Prostate gland (tissue), 2 donors: ENCODE measurements at regions not wholly inside any gene's neighbourhood (a gene's known extent, or its start where the extent isn't known, plus 50 kb on each side); places are given as distances from the start of the nearest gene placed in this dataset.

Experiments used
- DNase-seq: peaks from one replicate; pipeline ENCODE4 v3.0.0-alpha.2; 2019; ENCODE audit warnings: low spot score
- H3K27ac ChIP-seq, 2 donors: fragments of 200-600 bp; sonication (generic); 2 replicates each; pipeline ENCODE4 v1.5.1; 2017 to 2019
- H3K27me3 ChIP-seq: fragments of 200-600 bp; sonication (generic); replicated peaks from 2 replicates; pipeline ENCODE4 v1.5.1; 2019; ENCODE audit not compliant: insufficient read depth
- H3K36me3 ChIP-seq, 2 donors: fragments of 200-600 bp; sonication (generic); 1 replicate in 1 of 2; 2 replicates in 1 of 2; pipeline versions ENCODE4 v1.5.1 to v1.8.1; 2017 to 2019
- H3K4me1 ChIP-seq: fragments of 200-600 bp; sonication (generic); replicated peaks from 2 replicates; pipeline ENCODE4 v1.5.1; 2019
- H3K4me3 ChIP-seq, 2 donors: fragments of 200-600 bp; sonication (generic); 2 replicates each; pipeline ENCODE4 v1.5.1; 2017 to 2019
- H3K9me3 ChIP-seq: fragments of 200-600 bp; sonication (generic); 2 replicates; pipeline ENCODE4 v1.5.1; 2017
- CTCF ChIP-seq, 4 experiments: fragments of 200-600 bp in 2 of 4; fragments of 450-650 bp in 2 of 4; sonication (generic) in 2 of 4; IDR thresholded peaks; 1 replicate in 3 of 4; 2 replicates in 1 of 4; pipeline ENCODE4 v1.5.1; 2016 to 2019; ENCODE audit warnings: antibody characterized with exemption in 4 of 4, mild to moderate bottlenecking in 2 of 4, moderate library complexity in 2 of 4
- POLR2A ChIP-seq: fragments of 450-650 bp; IDR thresholded peaks from one replicate; pipeline ENCODE4 v1.6.1; 2016; ENCODE audit warnings: antibody characterized with exemption, mild to moderate bottlenecking
- POLR2AphosphoS5 ChIP-seq: sonication (generic); formaldehyde crosslinking; IDR thresholded peaks from one replicate; pipeline ENCODE4 v1.6.1; 2017; ENCODE audit warnings: antibody characterized with exemption
- WGBS: methylation state at CpG from one replicate; pipeline ENCODE4 v1.1.5; 2018; 5-methylcytosine and 5-hydroxymethylcytosine counted together
- intact Hi-C: fragments of 100-400 bp; cut with DNase I; formaldehyde crosslinking; loops from one replicate; pipeline ENCODE4 v1.14.2; 2022

- Histone ChIP-seq H3K36me3 (no peaks in the 10 kb centered on the region), H3K4me1 (no peaks in the 10 kb centered on the region), H3K27ac (no peak overlapping the region), H3K9me3 (no peaks in the 10 kb centered on the region), H3K27me3 (no peaks in the 10 kb centered on the region), H3K4me3 (no peak overlapping the region)
- intact Hi-C loops = no loop called here
- no peak for DNase-seq
- TF ChIP-seq POLR2AphosphoS5 (no peak), CTCF (IDR thresholded peaks at IDR 0.05) (peak in 3 of 4 experiments; percentile 14 to 34 (median 23)), POLR2A (no peak)
- 29% methylated on average over 5 of the region's 5 CpGs for WGBS
Observed at GRCh38 chr9:1429297-1429696, 379.1 kb downstream of the DMRT2 start.

- Histone ChIP-seq H3K9me3 (no peaks in the 10 kb centered on the region), H3K4me1 (no peaks in the 10 kb centered on the region), H3K27me3 (no peaks in the 10 kb centered on the region), H3K4me3 (no peak overlapping the region), H3K36me3 (no peaks in the 10 kb centered on the region), H3K27ac (no peak overlapping the region)
- DNase-seq = no peak
- TF ChIP-seq CTCF (IDR thresholded peaks at IDR 0.05) (no peak), POLR2A (no peak), POLR2AphosphoS5 (no peak)
- WGBS = 91% methylated on average over 4 of the region's 4 CpGs
- intact Hi-C loops = no loop called here
Observed at GRCh38 chr9:1431461-1431860, 381.3 kb downstream of the DMRT2 start.

- Histone ChIP-seq H3K9me3 (no peaks in the 10 kb centered on the region), H3K36me3 (no peaks in the 10 kb centered on the region), H3K27me3 (no peaks in the 10 kb centered on the region), H3K27ac (no peak overlapping the region), H3K4me1 (no peaks in the 10 kb centered on the region), H3K4me3 (no peak overlapping the region)
- no peak for TF ChIP-seq CTCF (IDR thresholded peaks at IDR 0.05)
- no peak for TF ChIP-seq POLR2A
- no peak for TF ChIP-seq POLR2AphosphoS5
- no peak for DNase-seq
- intact Hi-C loops = no loop called here
- WGBS = 57% methylated on average over 7 of the region's 7 CpGs
Observed at GRCh38 chr9:1434052-1434767, 384.1 kb downstream of the DMRT2 start.

- intact Hi-C loops = no loop called here
- WGBS = 53% methylated on average over 2 of the region's 2 CpGs
- H3K4me1 ChIP-seq = no peaks in the 10 kb centered on the region
Observed at GRCh38 chr9:1434811-1435210, 384.7 kb downstream of the DMRT2 start.

More at GRCh38 chr9:1434811-1435210, 384.7 kb downstream of the DMRT2 start:
- Histone ChIP-seq H3K27ac (no peak overlapping the region), H3K27me3 (no peaks in the 10 kb centered on the region), H3K36me3 (no peaks in the 10 kb centered on the region), H3K4me3 (no peak overlapping the region), H3K9me3 (no peaks in the 10 kb centered on the region)
- TF ChIP-seq CTCF (IDR thresholded peaks at IDR 0.05) (no peak), POLR2A (no peak), POLR2AphosphoS5 (no peak)
- DNase-seq = no peak
